SU-DHL-6 (cell line): ENCODE measurements at regions not wholly inside any gene's neighbourhood (a gene's known extent, or its start where the extent isn't known, plus 50 kb on each side); places are given as distances from the start of the nearest gene placed in this dataset.

ENCODE experiments used
- EZH2phosphoT487 ChIP-seq: fragments of 200-600 bp; sonication (generic), shearing (Covaris generic); conservative IDR thresholded peaks from 2 replicates; pipeline ENCODE4 v1.6.1; 2018; ENCODE audit warnings: mild to moderate bottlenecking, antibody characterized with exemption, low read length, moderate library complexity, mixed read lengths
- TF ChIP-seq, protein P1 (sequence below): fragments of 200-600 bp; sonication (generic); IDR thresholded peaks from one replicate; pipeline ENCODE4 v1.5.1; 2017; ENCODE audit warnings: antibody characterized with exemption, mild to moderate bottlenecking, low read length, moderate library complexity; ENCODE audit not compliant: insufficient read depth, poor library complexity, severe bottlenecking

DNA sequence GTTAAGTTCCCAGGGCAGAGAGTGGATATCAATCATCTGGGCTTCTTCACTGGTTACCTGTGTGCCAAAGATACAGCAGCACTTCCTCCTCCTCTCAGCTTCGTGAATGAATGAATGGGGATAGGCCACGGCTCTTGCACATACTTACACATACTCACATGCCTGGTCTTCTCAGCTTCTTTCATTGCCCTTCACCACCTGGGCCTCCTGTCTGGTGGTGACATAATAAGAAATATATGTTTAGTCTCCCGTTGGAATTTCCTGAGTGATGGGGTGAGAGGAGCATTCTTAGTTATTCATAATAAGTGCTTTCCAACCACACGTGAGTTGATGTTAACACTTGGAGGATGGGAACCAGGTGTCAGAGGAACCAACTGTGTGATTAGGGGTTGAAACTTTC is 268.1 kb upstream of the RMST start:
- TF ChIP-seq, protein P1, sequence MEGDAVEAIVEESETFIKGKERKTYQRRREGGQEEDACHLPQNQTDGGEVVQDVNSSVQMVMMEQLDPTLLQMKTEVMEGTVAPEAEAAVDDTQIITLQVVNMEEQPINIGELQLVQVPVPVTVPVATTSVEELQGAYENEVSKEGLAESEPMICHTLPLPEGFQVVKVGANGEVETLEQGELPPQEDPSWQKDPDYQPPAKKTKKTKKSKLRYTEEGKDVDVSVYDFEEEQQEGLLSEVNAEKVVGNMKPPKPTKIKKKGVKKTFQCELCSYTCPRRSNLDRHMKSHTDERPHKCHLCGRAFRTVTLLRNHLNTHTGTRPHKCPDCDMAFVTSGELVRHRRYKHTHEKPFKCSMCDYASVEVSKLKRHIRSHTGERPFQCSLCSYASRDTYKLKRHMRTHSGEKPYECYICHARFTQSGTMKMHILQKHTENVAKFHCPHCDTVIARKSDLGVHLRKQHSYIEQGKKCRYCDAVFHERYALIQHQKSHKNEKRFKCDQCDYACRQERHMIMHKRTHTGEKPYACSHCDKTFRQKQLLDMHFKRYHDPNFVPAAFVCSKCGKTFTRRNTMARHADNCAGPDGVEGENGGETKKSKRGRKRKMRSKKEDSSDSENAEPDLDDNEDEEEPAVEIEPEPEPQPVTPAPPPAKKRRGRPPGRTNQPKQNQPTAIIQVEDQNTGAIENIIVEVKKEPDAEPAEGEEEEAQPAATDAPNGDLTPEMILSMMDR, result no peak
- no peak for TF ChIP-seq EZH2phosphoT487
